Panc1 (cell line): ENCODE measurements at regions not wholly inside any gene's neighbourhood (a gene's known extent, or its start where the extent isn't known, plus 50 kb on each side); places are given as distances from the start of the nearest gene placed in this dataset.

Experiments
- ATAC-seq: fragments of 200-7000 bp; cut with Tn5 transposase; 2 replicates; pipeline ENCODE4 v1.9.1; 2020; ENCODE audit warnings: mild to moderate bottlenecking, moderate library complexity
- BruUV-seq: library from RNA; stranded (reverse); fragments of 400-500 nt; replicated peaks from 2 replicates; lab custom pipeline; 2021; lab: Mats Ljungman, UMichigan
- CTCF ChIA-PET: fragments of 300-600 bp; sonication (Branson Sonifier 250); formaldehyde crosslinking; loops from one replicate; lab custom pipeline; 2022; ENCODE audit warnings: antibody characterized with exemption; lab: Charles Lee
- POLR2A ChIA-PET: fragments of 300-600 bp; sonication (Branson Sonifier 250); formaldehyde crosslinking; loops from one replicate; lab custom pipeline; 2022; ENCODE audit warnings: antibody characterized with exemption; lab: Charles Lee
- DNase-seq: peaks from one replicate; pipeline ENCODE4 v3.0.0-alpha.2; 2010; ENCODE audit warnings: low read depth, low spot score
- H3K27ac ChIP-seq: 2 replicates; pipeline ENCODE4 v1.5.1; 2011; ENCODE audit warnings: mild to moderate bottlenecking, low read length, inconsistent platforms
- H3K27me3 ChIP-seq: fragments of 200-500 bp; sonication (Bioruptor generic); 2 replicates; pipeline ENCODE4 v1.6.0; 2014; ENCODE audit warnings: low read length, inconsistent platforms; ENCODE audit not compliant: control insufficient read depth, insufficient read depth
- H3K36me3 ChIP-seq: fragments of 200-500 bp; sonication (Bioruptor generic); 2 replicates; pipeline ENCODE4 v1.5.1; 2014; ENCODE audit warnings: inconsistent platforms, mild to moderate bottlenecking, low read length, moderate library complexity; ENCODE audit not compliant: control insufficient read depth, insufficient read depth
- H3K4me1 ChIP-seq: 2 replicates; pipeline ENCODE4 v1.5.1; 2011; ENCODE audit warnings: inconsistent platforms, mild to moderate bottlenecking, low read length, moderate library complexity; ENCODE audit not compliant: control insufficient read depth, insufficient read depth
- H3K4me3 ChIP-seq, 2 experiments: 2 replicates each; pipeline ENCODE4 v1.5.1; 2011 to 2012; ENCODE audit warnings: low read depth in 2 of 2, low read length in 2 of 2, mild to moderate bottlenecking in 2 of 2, inconsistent platforms in 1 of 2, moderate library complexity in 1 of 2
- H3K9me3 ChIP-seq: fragments of 200-500 bp; sonication (Bioruptor generic); 2 replicates; pipeline ENCODE4 v1.5.1; 2014; ENCODE audit warnings: low read depth, mild to moderate bottlenecking, inconsistent platforms, low read length, moderate library complexity; ENCODE audit not compliant: control insufficient read depth, insufficient read depth
- POLR2AphosphoS5 ChIP-seq: IDR thresholded peaks from 2 replicates; pipeline ENCODE4 v1.6.1; 2012; ENCODE audit warnings: mild to moderate bottlenecking, low read depth, low read length, moderate library complexity
- SIN3A ChIP-seq: IDR thresholded peaks from 2 replicates; pipeline ENCODE4 v1.6.1; 2012; ENCODE audit warnings: low read depth, mild to moderate bottlenecking, low read length, moderate library complexity, borderline replicate concordance; ENCODE audit not compliant: insufficient read depth
- TCF7L2 ChIP-seq: IDR thresholded peaks from 2 replicates; pipeline ENCODE4 v1.6.1; 2011; ENCODE audit warnings: mild to moderate bottlenecking, low read depth, low read length, inconsistent platforms
- in situ Hi-C: cut with HindIII; loops from 2 replicates; pipeline ENCODE4 v1.10.0; 2016; ENCODE audit warnings: low sequenced_read_pairs, low pct_unique_long_range_greater_than_20kb
- intact Hi-C: fragments of 100-400 bp; cut with micrococcal nuclease; formaldehyde crosslinking; loops from one replicate; pipeline ENCODE4 v1.10.0; 2022; ENCODE audit not compliant: unreplicated experiment
- TF ChIP-seq, protein P1 (sequence below), 2 experiments: IDR thresholded peaks; 2 replicates each; pipeline ENCODE4 v1.6.1; 2011 to 2012; ENCODE audit warnings: low read depth in 2 of 2, control low read depth in 1 of 2, low read length in 1 of 2, mild to moderate bottlenecking in 1 of 2, moderate library complexity in 1 of 2; ENCODE audit not compliant: insufficient read depth in 1 of 2
- TF ChIP-seq, protein P2 (sequence below): fragments of 450-650 bp; IDR thresholded peaks from 2 replicates; pipeline ENCODE4 v1.5.1; 2017; ENCODE audit warnings: mild to moderate bottlenecking

DNA sequence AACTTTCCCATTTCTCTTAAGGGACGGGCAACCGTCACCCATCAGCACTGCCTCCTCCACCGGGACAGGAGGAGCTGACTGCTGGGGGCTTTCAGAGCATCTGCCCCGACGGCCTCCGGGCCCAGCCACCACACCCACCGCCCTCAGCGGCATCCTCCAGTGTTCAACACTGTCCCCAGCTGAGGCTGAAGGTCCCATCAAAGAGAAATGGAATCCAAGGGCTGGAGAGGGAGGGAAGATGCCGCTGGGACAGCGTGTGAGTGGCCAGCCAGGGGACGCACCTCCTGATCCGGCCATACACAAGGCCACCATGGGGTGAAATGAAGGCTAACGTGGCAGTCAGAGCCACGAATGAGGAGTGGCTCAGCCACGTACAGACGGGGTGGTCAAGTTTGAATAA lies 153.6 kb upstream of the PPP2R2D start:
- no peak overlapping the region for H3K27ac ChIP-seq
- H3K36me3 ChIP-seq, result no peaks in the 10 kb centered on the region
- H3K4me1 ChIP-seq, result peaks cover 3% of the 10 kb centered on the region; the same call in 1 of the 2 replicates
- ChIA-PET POLR2A (no interaction called here), CTCF (no interaction called here)
- H3K9me3 ChIP-seq, result no peaks in the 10 kb centered on the region
- BruUV-seq, result no TSS peak
- TF ChIP-seq POLR2AphosphoS5 (no peak), TCF7L2 (no peak), SIN3A (no peak)
- TF ChIP-seq, protein P1, sequence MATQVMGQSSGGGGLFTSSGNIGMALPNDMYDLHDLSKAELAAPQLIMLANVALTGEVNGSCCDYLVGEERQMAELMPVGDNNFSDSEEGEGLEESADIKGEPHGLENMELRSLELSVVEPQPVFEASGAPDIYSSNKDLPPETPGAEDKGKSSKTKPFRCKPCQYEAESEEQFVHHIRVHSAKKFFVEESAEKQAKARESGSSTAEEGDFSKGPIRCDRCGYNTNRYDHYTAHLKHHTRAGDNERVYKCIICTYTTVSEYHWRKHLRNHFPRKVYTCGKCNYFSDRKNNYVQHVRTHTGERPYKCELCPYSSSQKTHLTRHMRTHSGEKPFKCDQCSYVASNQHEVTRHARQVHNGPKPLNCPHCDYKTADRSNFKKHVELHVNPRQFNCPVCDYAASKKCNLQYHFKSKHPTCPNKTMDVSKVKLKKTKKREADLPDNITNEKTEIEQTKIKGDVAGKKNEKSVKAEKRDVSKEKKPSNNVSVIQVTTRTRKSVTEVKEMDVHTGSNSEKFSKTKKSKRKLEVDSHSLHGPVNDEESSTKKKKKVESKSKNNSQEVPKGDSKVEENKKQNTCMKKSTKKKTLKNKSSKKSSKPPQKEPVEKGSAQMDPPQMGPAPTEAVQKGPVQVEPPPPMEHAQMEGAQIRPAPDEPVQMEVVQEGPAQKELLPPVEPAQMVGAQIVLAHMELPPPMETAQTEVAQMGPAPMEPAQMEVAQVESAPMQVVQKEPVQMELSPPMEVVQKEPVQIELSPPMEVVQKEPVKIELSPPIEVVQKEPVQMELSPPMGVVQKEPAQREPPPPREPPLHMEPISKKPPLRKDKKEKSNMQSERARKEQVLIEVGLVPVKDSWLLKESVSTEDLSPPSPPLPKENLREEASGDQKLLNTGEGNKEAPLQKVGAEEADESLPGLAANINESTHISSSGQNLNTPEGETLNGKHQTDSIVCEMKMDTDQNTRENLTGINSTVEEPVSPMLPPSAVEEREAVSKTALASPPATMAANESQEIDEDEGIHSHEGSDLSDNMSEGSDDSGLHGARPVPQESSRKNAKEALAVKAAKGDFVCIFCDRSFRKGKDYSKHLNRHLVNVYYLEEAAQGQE (IDR thresholded peaks at IDR 0.05; ENCODE audit: insufficient read depth in 1 of 2, low read depth in 2 of 2, low read length in 1 of 2), result no peak
- TF ChIP-seq, protein P2, sequence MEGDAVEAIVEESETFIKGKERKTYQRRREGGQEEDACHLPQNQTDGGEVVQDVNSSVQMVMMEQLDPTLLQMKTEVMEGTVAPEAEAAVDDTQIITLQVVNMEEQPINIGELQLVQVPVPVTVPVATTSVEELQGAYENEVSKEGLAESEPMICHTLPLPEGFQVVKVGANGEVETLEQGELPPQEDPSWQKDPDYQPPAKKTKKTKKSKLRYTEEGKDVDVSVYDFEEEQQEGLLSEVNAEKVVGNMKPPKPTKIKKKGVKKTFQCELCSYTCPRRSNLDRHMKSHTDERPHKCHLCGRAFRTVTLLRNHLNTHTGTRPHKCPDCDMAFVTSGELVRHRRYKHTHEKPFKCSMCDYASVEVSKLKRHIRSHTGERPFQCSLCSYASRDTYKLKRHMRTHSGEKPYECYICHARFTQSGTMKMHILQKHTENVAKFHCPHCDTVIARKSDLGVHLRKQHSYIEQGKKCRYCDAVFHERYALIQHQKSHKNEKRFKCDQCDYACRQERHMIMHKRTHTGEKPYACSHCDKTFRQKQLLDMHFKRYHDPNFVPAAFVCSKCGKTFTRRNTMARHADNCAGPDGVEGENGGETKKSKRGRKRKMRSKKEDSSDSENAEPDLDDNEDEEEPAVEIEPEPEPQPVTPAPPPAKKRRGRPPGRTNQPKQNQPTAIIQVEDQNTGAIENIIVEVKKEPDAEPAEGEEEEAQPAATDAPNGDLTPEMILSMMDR, result no peak
- DNase-seq (no peak), ATAC-seq (no peak)
- no peak overlapping the region for H3K4me3 ChIP-seq
- peaks cover 4% of the 10 kb centered on the region; the same call in 1 of the 2 replicates for H3K27me3 ChIP-seq
- in situ Hi-C loops (no loop called here), intact Hi-C loops (no loop called here)

DNA sequence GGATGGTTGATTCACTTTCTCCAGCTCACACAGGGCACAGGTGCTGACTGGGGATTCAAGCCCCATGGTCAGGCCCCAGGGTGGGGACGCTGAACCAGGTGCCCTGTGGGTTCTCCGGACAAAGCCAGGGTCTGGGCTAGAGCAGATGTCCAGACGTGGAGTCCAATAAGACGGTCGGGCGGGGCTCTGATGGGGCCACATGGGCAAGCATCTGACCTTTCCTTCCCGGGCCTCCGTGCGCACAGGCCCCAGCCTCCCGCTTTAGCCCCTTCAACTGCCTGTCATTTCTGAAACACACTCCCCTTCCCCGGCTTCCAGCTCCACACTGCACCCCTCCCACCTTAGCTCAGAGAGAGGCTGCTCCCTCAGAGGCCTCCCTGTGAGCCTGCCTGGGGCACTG lies 153.0 kb upstream of the PPP2R2D start:
- intact Hi-C loops, result no loop called here

More for the DNA sequence above, 153.0 kb upstream of the PPP2R2D start:
- Histone ChIP-seq H3K4me1 (peaks cover 3% of the 10 kb centered on the region; the same call in 1 of the 2 replicates), H3K4me3 (no peak overlapping the region), H3K27me3 (peaks cover 4% of the 10 kb centered on the region; the same call in 1 of the 2 replicates), H3K36me3 (no peaks in the 10 kb centered on the region), H3K27ac (no peak overlapping the region), H3K9me3 (no peaks in the 10 kb centered on the region)
- ATAC-seq (no peak), DNase-seq (no peak)
- in situ Hi-C loops, result no loop called here
- CTCF ChIA-PET, result no interaction called here
- TF ChIP-seq TCF7L2 (no peak), POLR2AphosphoS5 (no peak), SIN3A (no peak)
- TF ChIP-seq, protein P2, result no peak
- TF ChIP-seq, protein P1 (IDR thresholded peaks at IDR 0.05; ENCODE audit: insufficient read depth in 1 of 2, low read depth in 2 of 2, low read length in 1 of 2), result no peak
- POLR2A ChIA-PET, result no interaction called here
- BruUV-seq, result no TSS peak
